ENCODE measurements at regions not wholly inside any gene's neighbourhood (a gene's known extent, or its start where the extent isn't known, plus 50 kb on each side); places are given as distances from the start of the nearest gene placed in this dataset.

GRCh38 chr18:46343456-46343855 is 239.3 kb downstream of the HAUS1 start:
- no peak overlapping the region for H3K4me3 ChIP-seq (ENCODE audit: insufficient read depth, low read depth, low read length)
- H3K79me2 ChIP-seq (ENCODE audit: insufficient read depth, low read length), result no peaks in the 10 kb centered on the region
- peaks cover 4% of the 10 kb centered on the region for H3K27me3 ChIP-seq (ENCODE audit: insufficient read depth, low read length)
- no peak overlapping the region for H3K27ac ChIP-seq (ENCODE audit: low read depth, low read length)
- H3K4me2 ChIP-seq (ENCODE audit: low read length), result no peak overlapping the region
- H3K36me3 ChIP-seq (ENCODE audit: insufficient read depth, low read length), result no peaks in the 10 kb centered on the region
- TF ChIP-seq CTCF (IDR thresholded peaks at IDR 0.05; ENCODE audit: insufficient read depth, low read depth, low read length) (no peak), EZH2 (IDR thresholded peaks at IDR 0.05; ENCODE audit: insufficient read depth, low read length) (no peak)
- Mint-ChIP-seq H3K4me1 (ENCODE audit: low read depth, unreplicated experiment) (peaks cover 4% of the 10 kb centered on the region), H3K27me3 (ENCODE audit: low read depth, unreplicated experiment) (peaks cover 47% of the 10 kb centered on the region), H3K4me3 (ENCODE audit: unreplicated experiment) (no peak overlapping the region), H3K36me3 (ENCODE audit: low read depth, unreplicated experiment) (no peaks in the 10 kb centered on the region), H3K27ac (ENCODE audit: unreplicated experiment) (no peak overlapping the region), H3K9me3 (ENCODE audit: unreplicated experiment) (peaks cover 2% of the 10 kb centered on the region)
- no peaks in the 10 kb centered on the region for H3K4me1 ChIP-seq (ENCODE audit: insufficient read depth, low read length)
- H3K9me3 ChIP-seq (ENCODE audit: insufficient read depth, low read depth, low read length), result no peaks in the 10 kb centered on the region
- DNase-seq (ENCODE audit: low read depth) (no peak), FAIRE-seq (no peak)
- no peak overlapping the region for H3K9ac ChIP-seq (ENCODE audit: low read length)
- no peak overlapping the region for H2AFZ ChIP-seq (ENCODE audit: low read depth, low read length)
- H4K20me1 ChIP-seq (ENCODE audit: insufficient read depth, low read length), result no peaks in the 10 kb centered on the region

GRCh38 chr18:46343931-46344372 is 239.8 kb downstream of the HAUS1 start:
- no peaks in the 10 kb centered on the region for H3K36me3 ChIP-seq (ENCODE audit: insufficient read depth, low read length)
- H4K20me1 ChIP-seq (ENCODE audit: insufficient read depth, low read length), result no peaks in the 10 kb centered on the region
- H3K4me2 ChIP-seq (ENCODE audit: low read length), result no peak overlapping the region
- no peak overlapping the region for H3K4me3 ChIP-seq (ENCODE audit: insufficient read depth, low read depth, low read length)
- H3K27me3 Mint-ChIP-seq (ENCODE audit: low read depth, unreplicated experiment), result peaks cover 44% of the 10 kb centered on the region
- no peak overlapping the region for H3K4me3 Mint-ChIP-seq (ENCODE audit: unreplicated experiment)
- peaks cover under 1% of the 10 kb centered on the region for H3K4me1 Mint-ChIP-seq (ENCODE audit: low read depth, unreplicated experiment)
- no peak overlapping the region for H2AFZ ChIP-seq (ENCODE audit: low read depth, low read length)
- no peaks in the 10 kb centered on the region for H3K9me3 ChIP-seq (ENCODE audit: insufficient read depth, low read depth, low read length)
- no peaks in the 10 kb centered on the region for H3K79me2 ChIP-seq (ENCODE audit: insufficient read depth, low read length)
- TF ChIP-seq CTCF (IDR thresholded peaks at IDR 0.05; ENCODE audit: insufficient read depth, low read depth, low read length) (no peak), EZH2 (IDR thresholded peaks at IDR 0.05; ENCODE audit: insufficient read depth, low read length) (no peak)
- H3K36me3 Mint-ChIP-seq (ENCODE audit: low read depth, unreplicated experiment), result no peaks in the 10 kb centered on the region
- H3K27me3 ChIP-seq (ENCODE audit: insufficient read depth, low read length), result no peaks in the 10 kb centered on the region
- FAIRE-seq (no peak), DNase-seq (ENCODE audit: low read depth) (no peak)
- peaks cover 2% of the 10 kb centered on the region for H3K9me3 Mint-ChIP-seq (ENCODE audit: unreplicated experiment)
- H3K27ac Mint-ChIP-seq (ENCODE audit: unreplicated experiment), result no peak overlapping the region
- no peak overlapping the region for H3K9ac ChIP-seq (ENCODE audit: low read length)
- H3K27ac ChIP-seq (ENCODE audit: low read depth, low read length), result no peak overlapping the region
- no peaks in the 10 kb centered on the region for H3K4me1 ChIP-seq (ENCODE audit: insufficient read depth, low read length)

DNA sequence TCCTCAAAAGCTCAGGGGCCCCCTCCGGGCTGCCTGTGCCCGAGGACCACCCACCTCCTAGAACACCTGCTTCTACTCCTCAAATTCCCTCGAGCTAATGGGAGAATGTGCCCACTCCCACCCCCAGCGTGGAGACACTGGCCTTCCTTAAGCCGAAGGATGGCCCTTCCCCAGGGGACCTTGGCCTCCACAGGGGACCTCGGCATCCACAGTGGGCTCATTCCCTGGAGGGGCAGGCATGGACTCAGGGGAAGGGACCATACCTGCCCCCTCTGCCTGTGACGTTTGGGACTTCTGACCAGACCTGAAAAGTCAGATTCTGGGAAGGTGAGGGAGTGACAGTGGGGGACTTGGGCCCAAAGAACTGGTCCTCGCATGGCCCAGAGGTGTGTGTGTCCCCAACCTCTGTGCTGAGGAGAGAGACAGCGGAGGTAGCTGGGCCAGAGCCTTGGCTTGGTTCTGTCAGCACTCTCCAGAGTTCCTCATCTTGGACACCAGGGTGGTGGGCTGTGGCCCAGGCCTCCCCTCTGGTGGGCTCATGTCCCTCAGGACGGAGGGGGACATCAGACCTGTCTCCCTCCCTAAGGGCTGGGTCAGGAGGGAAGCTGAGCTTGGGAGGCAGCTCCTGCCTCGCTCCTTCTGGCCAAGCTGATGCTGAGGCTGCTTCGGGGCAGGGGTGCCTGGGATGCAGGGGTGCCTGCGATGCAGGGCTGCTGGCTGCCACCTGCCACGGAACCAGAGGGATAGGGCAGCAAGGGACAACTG is 240.4 kb downstream of the HAUS1 start:
- DNase-seq (ENCODE audit: low read depth) (no peak), FAIRE-seq (no peak)
- H3K4me2 ChIP-seq (ENCODE audit: low read length), result no peak overlapping the region
- no peak overlapping the region for H3K9ac ChIP-seq (ENCODE audit: low read length)
- H3K4me3 ChIP-seq (ENCODE audit: insufficient read depth, low read depth, low read length), result no peak overlapping the region
- no peaks in the 10 kb centered on the region for H3K79me2 ChIP-seq (ENCODE audit: insufficient read depth, low read length)
- Mint-ChIP-seq H3K4me1 (ENCODE audit: low read depth, unreplicated experiment) (no peaks in the 10 kb centered on the region), H3K27me3 (ENCODE audit: low read depth, unreplicated experiment) (peaks cover 43% of the 10 kb centered on the region), H3K27ac (ENCODE audit: unreplicated experiment) (no peak overlapping the region), H3K9me3 (ENCODE audit: unreplicated experiment) (peaks cover 2% of the 10 kb centered on the region), H3K4me3 (ENCODE audit: unreplicated experiment) (no peak overlapping the region), H3K36me3 (ENCODE audit: low read depth, unreplicated experiment) (no peaks in the 10 kb centered on the region)
- H4K20me1 ChIP-seq (ENCODE audit: insufficient read depth, low read length), result no peaks in the 10 kb centered on the region
- H3K4me1 ChIP-seq (ENCODE audit: insufficient read depth, low read length), result no peaks in the 10 kb centered on the region
- TF ChIP-seq CTCF (IDR thresholded peaks at IDR 0.05; ENCODE audit: insufficient read depth, low read depth, low read length) (no peak), EZH2 (IDR thresholded peaks at IDR 0.05; ENCODE audit: insufficient read depth, low read length) (no peak)
- no peaks in the 10 kb centered on the region for H3K27me3 ChIP-seq (ENCODE audit: insufficient read depth, low read length)
- no peaks in the 10 kb centered on the region for H3K9me3 ChIP-seq (ENCODE audit: insufficient read depth, low read depth, low read length)
- H3K27ac ChIP-seq (ENCODE audit: low read depth, low read length), result no peak overlapping the region
- no peaks in the 10 kb centered on the region for H3K36me3 ChIP-seq (ENCODE audit: insufficient read depth, low read length)
- no peak overlapping the region for H2AFZ ChIP-seq (ENCODE audit: low read depth, low read length)

All from astrocyte (in vitro differentiated cells and primary cell).